Fibroblast of gingiva (primary cell): ENCODE measurements at regions not wholly inside any gene's neighbourhood (a gene's known extent, or its start where the extent isn't known, plus 50 kb on each side); places are given as distances from the start of the nearest gene placed in this dataset.
"Not testable (repeated sequence)": the region's sequence is repeated elsewhere in the genome, so short reads cannot be mapped to it uniquely, and the experiment has no call there.

Experiments
- DNase-seq: peaks from one replicate; pipeline ENCODE4 v3.0.0-alpha.2; 2011; ENCODE audit warnings: low read depth

DNA sequence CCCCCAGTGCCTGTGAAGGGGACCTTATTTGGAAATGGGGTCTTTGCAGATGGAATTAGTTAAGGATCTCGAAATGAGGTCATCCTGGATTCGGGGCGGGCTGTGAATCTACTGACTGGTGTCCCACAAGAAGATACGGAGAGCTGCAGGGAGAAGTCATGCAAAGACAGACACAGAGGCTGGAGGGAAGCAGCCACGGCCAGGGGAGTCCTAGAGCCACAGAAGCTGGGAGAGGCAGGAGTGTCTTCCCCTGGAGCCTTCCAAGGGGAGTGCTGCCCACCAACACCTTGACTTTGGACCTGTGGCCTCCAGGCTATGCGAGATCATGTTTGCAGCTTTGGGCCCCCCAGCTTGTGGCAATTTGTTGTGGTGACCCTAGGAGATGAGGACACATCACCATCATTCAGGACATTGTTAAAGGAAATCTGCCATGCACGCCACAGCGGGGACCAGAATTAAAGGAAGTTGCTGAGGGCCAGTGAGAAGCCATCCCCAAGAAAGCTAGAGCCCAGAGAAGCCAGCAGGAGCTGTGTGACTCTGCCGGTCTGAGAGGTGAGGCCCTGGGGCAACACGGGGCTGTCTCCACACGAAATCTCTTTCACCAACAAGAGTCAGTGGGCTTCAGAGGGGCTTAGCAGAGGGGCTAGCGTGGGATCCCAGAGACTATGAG lies 434.7 kb downstream of the BRD1 start:
- no peak for DNase-seq

GRCh38 chr22:49392247-49392646 lies 435.4 kb downstream of the BRD1 start:
- DNase-seq: no peak

- no peak for DNase-seq
Measured at GRCh38 chr22:49391436-49391835, 436.2 kb downstream of the BRD1 start.

- DNase-seq: no peak
Measured at GRCh38 chr22:49390954-49391353, 436.7 kb downstream of the BRD1 start.

DNA sequence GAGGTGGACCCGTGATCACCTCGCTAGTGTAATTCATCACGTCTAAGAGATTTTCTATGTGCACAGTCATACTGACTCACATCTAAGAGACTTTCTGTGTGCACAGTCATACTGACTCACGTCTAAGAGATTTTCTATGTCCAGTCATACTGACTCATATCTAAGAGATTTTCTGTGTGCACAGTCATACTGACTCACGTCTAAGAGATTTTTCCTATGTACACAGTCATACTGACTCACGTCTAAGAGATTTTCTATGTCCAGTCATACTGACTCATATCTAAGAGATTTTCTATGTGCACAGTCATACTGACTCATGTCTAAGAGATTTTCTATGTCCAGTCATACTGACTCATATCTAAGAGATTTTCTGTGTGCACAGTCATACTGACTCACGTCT lies 443.8 kb downstream of the BRD1 start:
- DNase-seq: not testable (repeated sequence)

DNA sequence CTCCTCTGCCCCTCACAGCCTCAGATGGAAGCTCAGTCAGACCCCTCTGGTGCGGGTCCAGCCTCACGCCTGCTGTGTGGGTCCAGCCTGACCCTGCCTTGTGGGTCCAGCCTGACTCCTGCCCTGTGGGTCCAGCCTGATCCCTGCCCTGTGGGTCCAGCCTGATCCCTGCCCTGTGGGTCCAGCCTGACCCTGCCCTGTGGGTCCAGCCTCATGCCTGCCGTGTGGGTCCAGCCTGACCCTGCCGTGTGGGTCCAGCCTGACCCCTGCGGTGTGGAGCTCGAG lies 445.3 kb downstream of the BRD1 start:
- DNase-seq: no peak

DNA sequence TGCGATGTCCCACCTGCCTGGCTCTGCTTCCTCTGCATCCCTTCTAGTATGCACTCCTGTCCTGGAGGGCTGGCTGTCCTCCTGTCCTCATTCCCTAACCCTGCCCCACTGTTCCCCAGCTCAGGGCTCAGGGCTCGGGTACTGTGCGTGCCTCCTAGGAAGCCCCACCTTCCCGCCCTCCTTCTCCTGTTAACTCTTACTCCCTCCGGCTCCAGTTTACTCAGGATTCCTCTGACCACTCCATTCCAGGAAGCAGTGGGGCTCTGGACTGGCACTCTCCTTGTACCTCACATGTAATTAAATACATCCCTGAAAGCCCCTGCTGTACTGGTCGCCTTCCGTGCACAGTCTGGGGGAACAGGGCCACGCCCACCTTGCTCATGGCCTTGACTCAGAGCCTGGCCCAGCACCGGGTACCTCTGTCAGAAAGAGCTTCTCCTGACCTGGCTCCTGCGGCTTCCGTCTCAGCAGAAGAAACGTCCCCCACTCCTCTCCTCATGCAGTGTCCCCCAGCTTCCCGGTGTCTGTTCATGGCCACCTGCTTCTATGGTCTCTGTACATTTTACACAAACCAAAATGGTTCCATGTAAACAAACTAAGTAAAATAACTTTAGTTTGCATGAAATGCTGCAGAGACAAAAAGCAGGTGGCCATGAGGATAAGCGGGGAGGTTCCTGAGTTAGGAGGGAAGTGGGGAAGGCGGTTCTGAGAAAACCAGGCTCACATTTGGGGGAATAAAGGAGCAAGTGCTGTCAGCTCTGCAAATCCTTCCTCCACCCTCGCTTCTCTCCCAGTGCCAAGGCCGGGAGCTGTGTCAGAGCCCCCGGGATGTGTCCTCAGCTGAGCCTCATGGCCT lies 445.9 kb downstream of the BRD1 start:
- no peak for DNase-seq

DNA sequence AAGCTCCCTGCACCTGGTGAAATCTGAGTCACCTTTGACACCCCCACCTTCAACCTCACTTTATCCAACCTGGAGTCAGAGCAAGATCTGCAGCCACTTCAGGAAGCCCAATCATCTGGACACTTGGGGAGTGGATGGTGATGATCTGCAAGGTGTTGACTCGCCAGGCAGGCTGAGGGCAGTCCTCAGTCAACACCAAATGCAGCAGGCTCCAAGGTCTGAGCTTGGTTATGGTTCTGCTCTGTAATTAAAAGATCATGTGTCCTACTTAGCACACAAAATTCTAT lies 446.9 kb downstream of the BRD1 start:
- DNase-seq: no peak

GRCh38 chr22:49380095-49380827 lies 447.4 kb downstream of the BRD1 start:
- DNase-seq: no peak

DNA sequence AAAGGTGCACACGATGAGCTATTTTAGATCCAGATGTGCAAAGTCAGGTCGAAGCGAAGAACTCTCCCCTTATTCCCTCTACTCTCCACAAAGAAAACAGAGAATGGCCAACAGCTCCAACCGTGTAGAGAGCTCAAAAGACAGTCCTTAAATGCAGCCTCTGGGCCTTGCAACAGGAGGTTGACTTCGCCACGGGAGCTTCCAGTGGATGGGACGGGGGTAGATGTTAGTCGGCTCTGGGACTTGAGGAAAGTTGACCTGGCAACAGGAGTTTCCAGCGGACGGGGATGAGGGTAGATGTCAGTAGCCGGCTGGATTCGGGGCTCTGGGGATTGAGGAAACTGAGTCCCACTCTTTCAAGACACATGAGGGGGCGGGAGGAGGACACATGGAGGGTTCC lies 450.4 kb downstream of the BRD1 start:
- DNase-seq: no peak

- no peak for DNase-seq
Measured at GRCh38 chr22:49373801-49374226, 453.9 kb downstream of the BRD1 start.

- no peak for DNase-seq
Measured at GRCh38 chr22:49373289-49373666, 454.4 kb downstream of the BRD1 start.

DNA sequence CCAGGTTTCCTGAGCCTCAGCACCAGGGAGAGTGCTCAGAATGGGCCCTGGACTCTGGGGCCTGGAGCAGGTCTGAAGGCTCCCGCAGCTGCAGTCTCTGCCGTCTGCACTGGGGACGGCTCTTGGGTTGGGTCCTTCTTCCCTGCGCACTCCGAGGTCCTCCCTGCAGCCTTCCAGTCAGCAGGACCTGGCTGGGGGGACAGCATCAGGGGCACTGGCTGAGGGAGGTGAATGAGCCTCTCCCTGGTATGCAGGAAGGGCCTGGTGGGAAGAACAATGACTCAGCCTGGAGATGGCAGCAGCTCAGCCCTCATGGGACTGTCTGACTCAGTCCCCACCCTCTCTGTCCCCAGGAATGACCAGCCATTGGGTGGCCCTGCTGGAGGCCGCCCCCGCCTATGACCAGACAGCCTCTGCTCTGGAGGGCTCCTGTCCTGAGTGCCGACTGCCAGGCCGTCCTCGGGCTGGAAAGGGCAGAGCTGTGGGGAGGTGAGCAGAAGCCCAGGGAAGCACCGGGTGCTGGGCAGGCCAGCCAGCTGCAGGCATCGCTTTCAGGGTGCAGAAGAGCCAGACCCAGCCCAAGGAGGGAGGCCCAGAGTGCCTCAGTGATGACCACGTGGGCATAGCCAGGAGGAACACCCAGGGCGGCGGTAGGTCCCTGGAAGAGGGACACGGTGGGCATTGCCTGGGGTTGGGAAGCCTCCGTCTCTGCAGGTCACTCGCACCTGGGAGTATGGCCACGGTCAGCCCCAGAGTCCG lies 455.0 kb downstream of the BRD1 start:
- no peak for DNase-seq

DNA sequence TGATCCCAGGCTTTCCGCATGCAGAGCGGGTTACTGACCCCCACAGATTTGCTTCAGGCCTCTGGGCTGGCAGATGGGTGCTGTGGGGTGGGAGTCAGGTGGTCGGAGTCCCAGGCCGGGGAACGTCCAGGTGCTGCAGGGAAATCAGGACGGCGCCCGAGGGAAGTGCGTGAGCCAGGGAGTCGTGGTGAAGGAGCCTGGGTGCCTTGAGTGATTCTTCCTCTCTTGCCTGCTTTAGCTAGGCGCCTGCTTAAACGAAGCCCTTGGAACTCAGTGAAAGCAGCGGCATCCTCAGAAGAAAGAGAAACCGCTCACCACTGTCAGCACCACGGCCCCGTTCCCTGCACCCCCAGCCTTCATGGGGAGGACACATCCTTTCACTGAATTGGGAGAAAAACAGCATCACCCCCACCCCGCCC lies 455.6 kb downstream of the BRD1 start:
- no peak for DNase-seq

GRCh38 chr22:49371325-49372110 lies 456.2 kb downstream of the BRD1 start:
- DNase-seq: no peak

DNA sequence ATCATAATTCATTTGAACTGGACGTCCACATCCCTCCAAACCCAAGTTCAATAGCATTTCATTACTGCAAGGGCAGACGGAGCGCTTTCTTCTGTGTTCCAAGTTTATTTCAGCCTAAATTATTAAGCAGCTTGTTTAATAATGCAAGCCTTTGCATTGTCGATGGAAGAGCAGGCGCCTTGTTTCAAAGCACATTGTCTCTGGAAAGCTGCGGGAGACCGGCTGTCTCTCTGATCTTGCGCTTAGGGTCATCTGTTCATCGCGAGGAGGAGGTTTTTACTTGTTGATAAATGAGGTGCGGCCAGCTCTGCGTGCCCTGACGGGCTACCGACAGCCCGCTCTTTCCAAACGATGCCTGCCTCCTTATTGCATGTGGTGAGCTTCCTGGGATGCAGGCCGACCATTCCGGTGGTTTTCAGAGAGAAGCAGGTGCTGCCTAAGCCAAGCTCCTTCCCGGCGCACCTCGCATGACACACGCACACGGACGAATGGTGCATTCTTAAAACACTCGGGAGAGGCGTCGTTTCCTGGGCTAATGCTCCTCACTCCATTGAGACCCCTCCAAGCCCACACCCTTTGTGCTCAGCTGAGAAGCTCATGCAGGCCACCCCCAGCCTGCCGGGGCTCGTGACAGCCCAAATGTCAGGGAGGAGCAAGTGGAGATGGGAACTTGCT lies 456.9 kb downstream of the BRD1 start:
- DNase-seq: no peak

DNA sequence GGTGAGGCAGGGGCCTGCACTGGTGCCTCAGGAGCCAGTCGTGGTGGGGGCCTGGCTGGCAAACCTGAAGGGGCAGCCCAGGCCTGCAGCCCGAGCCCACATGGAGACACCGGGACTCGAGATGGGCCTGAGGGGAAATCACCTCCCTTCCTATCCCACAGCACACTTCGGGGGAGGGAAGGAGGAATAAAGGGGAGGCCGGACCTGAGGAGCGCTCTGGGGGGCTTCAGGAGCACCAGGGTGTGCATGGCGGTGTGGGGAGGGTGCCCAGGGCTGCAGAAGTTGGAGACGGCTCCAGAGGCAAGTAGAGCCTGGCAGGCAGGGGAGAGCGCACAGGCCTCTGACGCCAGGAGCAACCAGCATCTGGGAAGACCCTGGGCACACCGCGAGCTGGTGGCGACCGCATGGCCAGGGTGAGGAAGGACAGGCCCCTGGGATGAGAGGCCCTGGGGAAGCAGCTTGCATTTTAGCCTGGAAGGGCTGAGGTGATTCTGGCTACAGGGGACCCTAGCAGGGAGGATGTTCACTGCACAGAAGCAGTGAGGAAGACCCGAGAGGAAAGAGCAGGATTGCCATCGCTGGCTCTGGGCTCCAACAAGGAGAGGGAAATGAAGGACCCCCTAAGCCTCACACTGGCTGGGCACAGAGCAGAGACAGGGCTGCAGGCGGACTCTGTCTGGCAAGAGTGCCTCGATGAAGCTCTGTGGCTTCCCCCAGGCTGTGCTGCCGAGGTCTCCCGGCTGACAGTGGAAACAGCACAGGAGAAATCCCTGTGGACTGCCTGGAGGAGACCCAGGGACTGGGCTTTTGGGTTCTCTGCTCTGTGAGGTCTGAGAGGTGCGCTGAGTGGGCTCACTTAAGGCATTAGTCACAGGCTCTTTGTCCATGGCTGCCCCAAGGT lies 457.7 kb downstream of the BRD1 start:
- no peak for DNase-seq

DNA sequence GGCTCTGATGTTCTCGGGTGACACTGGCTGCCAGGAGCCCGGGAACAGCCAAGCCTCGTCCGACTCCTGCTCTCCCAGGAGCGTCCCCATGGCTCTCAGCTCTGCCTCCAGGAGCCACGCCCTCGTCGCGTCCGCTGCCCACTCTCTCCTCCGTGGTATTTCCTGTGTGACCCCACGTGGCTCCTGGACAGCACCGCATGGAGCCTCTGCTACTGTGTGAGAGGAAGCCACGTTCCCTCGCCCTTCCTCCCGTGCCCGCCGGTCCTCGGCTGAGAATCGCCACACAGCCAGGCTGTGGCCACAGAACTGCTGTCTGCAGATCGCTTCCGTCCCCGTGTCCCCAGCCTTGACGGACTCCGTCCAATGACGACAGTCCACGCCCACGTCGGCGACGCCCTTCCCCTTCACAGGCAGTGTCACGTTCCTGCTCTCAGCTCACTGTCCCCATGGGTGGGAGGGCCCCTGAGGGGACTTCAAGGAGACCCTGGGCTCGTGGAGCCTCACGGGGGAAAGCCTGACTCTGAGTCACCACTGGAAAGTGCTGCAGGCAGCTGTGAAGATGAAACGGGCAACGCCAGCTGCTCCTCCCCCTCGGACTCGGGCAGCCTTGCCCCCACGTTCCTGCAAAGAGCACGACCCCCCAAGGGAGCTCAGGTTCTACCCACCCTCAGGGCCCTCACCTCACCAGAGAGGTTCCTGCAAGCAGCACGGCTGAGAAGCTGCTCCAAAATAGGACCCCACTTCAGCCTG lies 458.5 kb downstream of the BRD1 start:
- no peak for DNase-seq

DNA sequence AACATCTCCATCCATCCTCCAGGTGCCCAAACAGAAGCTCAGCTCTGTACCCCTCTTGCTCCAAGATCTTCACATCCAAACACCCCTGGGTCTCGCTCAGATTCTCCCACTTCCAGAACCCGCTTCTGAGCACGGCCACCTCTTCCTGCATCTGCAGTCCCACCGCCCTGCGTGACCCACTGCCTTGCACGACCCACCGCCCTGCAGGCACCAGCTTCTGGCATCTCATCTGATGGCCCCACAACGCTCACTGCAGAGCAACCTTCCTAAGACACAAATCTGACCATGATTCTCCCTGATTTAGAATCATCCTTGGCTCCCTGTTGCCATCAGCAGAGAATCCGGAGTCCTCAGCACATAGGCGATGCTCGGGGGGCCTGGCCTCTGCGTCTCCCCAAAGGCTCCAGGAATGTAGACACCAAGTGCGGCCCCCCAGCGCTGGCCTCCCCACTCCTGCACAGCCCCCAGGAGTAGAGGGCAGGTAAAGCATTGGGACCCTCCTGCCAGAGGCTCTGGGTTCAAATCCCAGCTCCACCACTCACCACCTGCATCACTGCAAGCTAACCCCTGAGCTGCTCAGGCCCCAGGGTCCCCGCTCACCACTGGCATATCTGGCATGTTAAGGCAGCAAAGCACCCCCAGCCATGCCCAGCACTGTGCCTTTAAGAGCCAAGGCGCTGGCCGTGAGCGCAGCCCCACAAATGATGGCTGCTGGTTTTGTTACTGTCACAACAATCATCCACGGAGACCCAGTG lies 459.3 kb downstream of the BRD1 start:
- DNase-seq: no peak
